ENCODE measurements at regions not wholly inside any gene's neighbourhood (a gene's known extent, or its start where the extent isn't known, plus 50 kb on each side); places are given as distances from the start of the nearest gene placed in this dataset.

DNA sequence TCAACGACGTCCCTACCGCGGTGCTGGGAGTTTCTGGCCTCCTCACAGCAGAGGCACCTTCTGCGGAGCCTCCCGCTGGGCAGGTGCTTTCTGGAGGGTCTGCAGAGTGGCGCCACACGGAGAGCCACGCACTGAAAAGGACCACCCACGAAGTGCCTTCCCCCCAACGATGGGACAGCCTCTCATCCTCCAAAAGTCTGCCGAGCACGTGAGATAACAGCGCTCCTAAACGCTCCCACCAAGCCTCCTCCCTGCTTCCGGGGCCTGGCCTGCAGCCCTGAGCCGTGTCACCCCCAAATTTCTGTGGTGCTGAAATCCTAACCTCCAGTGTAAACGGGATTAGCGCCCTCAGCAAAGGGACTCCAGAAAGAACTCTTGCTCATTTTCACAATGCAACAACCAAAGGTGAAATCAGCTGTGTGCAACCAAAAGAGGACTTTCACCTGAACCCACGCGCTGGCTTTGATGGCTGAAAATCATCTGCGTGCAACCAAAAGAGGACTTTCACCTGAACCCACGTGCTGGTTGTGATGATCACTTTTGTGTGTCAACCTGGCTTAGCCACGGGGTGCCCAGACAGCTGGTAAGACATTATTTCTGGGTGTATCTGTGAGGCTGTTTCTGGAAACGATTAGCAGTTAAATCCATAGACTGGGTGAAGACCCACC is 924.6 kb downstream of the BRD1 start:
- H3K4me3 ChIP-seq (ENCODE audit: low read depth, low read length) = no peak overlapping the region
- DNase-seq (ENCODE audit: low read depth) = no peak
- no peak for TF ChIP-seq CTCF (IDR thresholded peaks at IDR 0.05; ENCODE audit: low read depth, low read length, missing control alignments)

DNA sequence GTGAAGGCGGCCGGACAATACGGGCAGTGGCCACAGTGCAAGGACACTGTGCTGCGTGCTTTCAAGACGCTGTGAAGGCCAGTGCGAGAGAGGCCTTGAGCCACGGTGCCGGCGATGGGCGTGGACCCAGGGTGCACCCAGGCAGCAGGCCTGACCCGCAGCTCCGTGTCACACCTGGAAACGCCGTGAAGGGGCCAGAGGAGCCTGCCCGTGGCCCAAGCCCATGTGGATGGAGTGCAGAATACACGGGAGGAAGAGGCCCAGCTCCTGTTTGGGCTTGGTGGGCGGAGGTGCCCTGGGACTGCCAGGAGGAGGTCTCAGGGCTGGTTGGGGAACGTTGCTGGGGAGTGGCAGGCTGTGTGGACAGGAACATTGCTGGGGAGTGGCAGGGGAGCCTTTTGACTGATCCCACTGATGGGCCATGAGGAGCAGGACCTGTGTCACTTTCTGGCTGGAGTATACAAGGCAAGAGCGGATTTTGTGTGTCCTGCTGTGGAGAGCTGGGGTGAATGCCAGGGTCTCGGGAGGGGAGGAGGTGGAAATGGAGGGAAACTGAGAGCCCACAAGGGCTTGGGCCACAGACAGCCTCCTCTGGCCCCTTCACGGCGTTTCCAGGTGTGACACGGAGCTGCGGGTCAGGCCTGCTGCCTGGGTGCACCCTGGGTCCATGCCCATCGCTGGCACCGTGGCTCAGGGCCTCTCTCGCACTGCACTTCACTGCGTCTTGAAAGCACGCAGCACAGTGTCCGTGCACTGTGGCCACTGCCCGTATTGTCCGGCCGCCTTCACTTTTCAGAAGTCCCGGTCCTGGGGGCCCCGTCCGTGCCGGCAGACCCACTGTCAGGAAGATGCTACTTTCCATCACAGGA is 925.4 kb downstream of the BRD1 start:
- TF ChIP-seq CTCF (IDR thresholded peaks at IDR 0.05; ENCODE audit: low read depth, low read length, missing control alignments) = no peak
- DNase-seq (ENCODE audit: low read depth) = no peak
- H3K4me3 ChIP-seq (ENCODE audit: low read depth, low read length) = no peak overlapping the region

GRCh38 chr22:48901324-48901723 is 926.3 kb downstream of the BRD1 start:
- no peak for DNase-seq (ENCODE audit: low read depth)
- TF ChIP-seq CTCF (IDR thresholded peaks at IDR 0.05; ENCODE audit: low read depth, low read length, missing control alignments) = no peak
- no peak overlapping the region for H3K4me3 ChIP-seq (ENCODE audit: low read depth, low read length)

DNA sequence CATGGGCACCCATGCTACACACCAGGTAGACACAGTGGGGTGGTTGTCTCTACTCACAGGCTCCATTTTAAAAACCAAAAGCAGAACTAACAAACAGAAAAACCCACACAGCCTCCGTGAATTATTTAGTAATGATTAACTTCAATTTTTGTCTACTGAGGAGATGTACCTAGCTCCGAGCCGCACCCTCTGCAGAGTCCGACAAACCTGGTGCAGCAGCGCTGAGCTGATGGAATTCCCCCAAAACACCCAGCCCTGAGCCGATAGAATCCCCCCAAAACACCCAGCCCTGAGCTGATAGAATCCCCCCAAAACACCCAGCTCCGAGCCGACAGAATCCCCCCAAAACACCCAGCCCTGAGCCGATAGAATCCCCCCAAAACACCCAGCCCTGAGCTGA is 927.0 kb downstream of the BRD1 start:
- no peak for DNase-seq (ENCODE audit: low read depth)
- TF ChIP-seq CTCF (IDR thresholded peaks at IDR 0.05; ENCODE audit: low read depth, low read length, missing control alignments) = no peak
- no peak overlapping the region for H3K4me3 ChIP-seq (ENCODE audit: low read depth, low read length)

DNA sequence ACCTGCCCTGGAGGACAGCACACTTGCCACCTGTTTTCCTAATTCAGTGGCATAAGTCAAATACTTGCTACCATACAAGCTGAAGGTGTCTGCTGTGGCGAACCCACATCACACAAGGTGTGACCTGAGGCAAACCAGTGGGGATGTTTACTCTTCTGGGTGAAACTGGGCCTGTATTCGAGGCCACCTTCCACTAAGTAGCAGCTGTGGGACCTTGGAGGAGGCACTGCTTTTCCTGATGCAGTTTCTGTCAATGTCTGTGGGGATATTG is 927.4 kb downstream of the BRD1 start:
- no peak overlapping the region for H3K4me3 ChIP-seq (ENCODE audit: low read depth, low read length)
- TF ChIP-seq CTCF (IDR thresholded peaks at IDR 0.05; ENCODE audit: low read depth, low read length, missing control alignments) = no peak
- no peak for DNase-seq (ENCODE audit: low read depth)

- no peak overlapping the region for H3K4me3 ChIP-seq (ENCODE audit: low read depth, low read length)
- no peak for TF ChIP-seq CTCF (IDR thresholded peaks at IDR 0.05; ENCODE audit: low read depth, low read length, missing control alignments)
- no peak for DNase-seq (ENCODE audit: low read depth)
These were observed 927.9 kb downstream of the BRD1 start for GRCh38 chr22:48899523-48900326.
